ENCODE measurements at regions not wholly inside any gene's neighbourhood (a gene's known extent, or its start where the extent isn't known, plus 50 kb on each side); places are given as distances from the start of the nearest gene placed in this dataset.
A peak's percentile ranks its signal among the peaks of the same experiment; 100 is the strongest.

- no peak for DNase-seq (ENCODE audit: low read depth, low spot score)
Observed at GRCh38 chr7:21358648-21359047, 69.2 kb upstream of the SP4 start.

DNA sequence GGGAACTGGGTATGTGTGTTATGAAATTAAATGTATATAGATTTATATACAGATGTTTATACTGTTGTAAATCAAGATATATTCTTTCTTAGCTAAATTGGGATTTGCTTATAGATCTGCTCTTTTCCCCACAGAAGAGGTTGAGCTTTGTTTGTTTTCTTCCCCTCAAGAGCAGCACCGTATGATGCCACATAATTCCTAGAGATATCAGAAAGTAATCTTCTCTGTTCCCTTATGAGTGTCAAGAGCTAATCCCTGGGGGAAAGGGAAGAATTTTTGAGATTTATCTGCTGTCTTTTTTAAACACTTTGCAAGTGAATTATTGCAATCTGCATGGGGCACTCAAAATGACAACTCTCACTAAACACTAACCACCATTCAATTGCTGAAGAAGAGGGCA, 68.7 kb upstream of the SP4 start:
- no peak for DNase-seq (ENCODE audit: low read depth, low spot score)

DNA sequence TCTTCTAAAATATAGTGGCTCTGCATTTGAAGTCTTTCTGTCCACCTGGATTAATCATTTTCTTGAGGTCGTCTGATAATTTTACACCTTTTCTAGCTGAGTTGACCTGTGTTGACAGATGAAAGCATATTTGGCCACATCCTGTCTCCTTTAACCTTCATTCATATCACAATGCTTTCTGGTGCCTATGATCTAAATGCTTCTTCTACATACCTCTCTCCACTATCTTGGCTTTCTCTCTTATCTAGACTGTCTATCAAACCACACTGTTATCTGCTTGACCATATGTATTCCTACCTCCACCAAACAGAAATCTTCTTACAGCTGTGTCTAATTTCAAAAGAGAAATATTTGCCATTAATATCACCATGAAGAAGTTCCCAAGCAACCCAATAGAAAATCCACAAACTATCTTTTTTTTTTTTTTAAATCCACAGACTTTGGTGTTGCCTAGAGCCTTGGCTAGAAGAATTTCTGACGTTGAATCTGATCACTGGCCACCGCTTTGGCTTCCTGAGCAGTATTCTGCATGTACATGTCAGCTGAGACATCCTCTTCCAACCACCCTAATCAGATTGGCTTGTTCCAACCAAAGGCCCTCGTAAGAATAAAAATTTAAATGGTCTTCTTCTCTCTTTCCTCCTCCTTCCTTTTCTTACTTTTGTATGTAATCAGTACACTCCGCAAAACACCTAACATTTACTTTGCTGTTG, 66.3 kb upstream of the SP4 start:
- no peak for DNase-seq (ENCODE audit: low read depth, low spot score)

- no peak for DNase-seq (ENCODE audit: low read depth, low spot score)
Observed at GRCh38 chr7:21364801-21365271, 63.0 kb upstream of the SP4 start.

DNA sequence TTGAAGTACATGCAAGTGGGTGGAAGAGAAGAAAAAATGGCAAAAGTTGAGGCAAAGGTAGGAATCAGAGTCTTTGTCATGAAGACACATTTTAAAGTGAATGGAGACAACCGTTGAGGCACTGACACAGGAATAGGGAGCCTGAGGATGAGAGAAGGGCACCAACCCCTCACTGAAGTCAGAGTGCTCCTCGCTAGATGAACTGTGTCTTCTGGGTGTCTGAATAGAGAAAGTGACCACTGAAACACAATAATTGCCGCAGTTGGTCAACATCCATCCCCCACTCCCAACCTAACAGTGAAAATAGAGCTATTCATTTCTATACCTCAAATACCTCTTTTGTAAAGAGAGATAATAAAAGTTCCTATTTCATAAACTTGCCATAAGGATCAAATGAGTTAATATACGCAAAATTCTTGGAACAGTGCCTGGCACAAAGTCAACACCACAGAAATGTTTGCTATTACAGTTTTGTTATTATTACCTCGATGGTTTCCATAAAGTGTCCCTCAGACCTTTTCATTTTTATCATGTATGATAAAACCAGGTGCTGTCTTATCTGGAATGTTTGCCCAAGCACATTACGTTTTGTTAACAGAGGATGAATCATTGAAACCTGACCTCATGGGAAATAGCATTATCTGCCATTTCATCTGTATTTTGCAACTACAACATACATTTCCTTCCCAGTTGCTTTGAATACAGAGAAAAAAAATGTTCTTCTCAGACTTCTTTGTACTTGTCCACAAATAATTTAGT, 61.8 kb upstream of the SP4 start:
- no peak for DNase-seq (ENCODE audit: low read depth, low spot score)

GRCh38 chr7:21367081-21367480, 60.8 kb upstream of the SP4 start:
- no peak for DNase-seq (ENCODE audit: low read depth, low spot score)

GRCh38 chr7:21367537-21367936, 60.3 kb upstream of the SP4 start:
- DNase-seq (ENCODE audit: low read depth, low spot score) = no peak

DNA sequence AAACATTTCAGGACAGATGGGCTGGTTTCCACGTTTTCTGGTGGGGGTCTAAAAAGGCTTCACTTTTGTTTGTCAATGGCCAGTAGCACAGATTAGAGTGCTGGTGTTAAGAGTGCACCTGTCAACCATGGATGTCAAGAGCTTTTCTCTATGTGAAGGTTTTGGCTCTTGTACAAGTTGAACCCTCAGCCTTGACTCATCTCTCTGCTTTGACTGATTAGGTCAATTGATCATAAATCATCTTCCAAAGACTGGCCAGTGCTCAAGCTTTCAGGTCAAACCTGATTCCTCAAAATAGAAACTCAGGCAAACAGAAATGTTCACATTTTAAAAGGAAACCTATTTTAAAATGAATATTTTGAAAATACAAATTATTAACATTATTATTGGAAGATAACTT, 59.6 kb upstream of the SP4 start:
- no peak for DNase-seq (ENCODE audit: low read depth, low spot score)

- DNase-seq (ENCODE audit: low read depth, low spot score) = peak; percentile 10
Observed at GRCh38 chr7:21370283-21370982, 57.5 kb upstream of the SP4 start.

- DNase-seq (ENCODE audit: low read depth, low spot score) = peak; percentile 12
Observed at GRCh38 chr7:21371360-21371759, 56.5 kb upstream of the SP4 start.

DNA sequence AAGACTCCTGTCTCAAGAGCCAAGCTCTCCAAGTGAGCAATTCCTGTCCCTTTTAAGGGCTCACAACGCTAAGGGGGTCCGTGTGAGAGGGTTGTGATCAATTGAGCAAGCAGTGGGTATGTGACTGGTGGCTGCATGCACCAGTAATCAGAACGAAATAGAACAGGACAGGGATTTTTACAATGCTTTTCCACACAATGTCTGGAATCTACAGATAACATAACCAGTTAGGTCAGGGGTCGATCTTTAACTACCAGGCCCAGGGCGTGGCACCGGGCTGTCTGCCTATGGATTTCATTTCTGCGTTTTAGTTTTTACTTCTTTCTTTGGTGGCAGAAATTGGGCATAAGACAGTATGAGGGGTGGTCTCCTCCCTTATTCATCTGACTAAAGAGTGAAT, 54.9 kb upstream of the SP4 start:
- no peak for DNase-seq (ENCODE audit: low read depth, low spot score)

DNA sequence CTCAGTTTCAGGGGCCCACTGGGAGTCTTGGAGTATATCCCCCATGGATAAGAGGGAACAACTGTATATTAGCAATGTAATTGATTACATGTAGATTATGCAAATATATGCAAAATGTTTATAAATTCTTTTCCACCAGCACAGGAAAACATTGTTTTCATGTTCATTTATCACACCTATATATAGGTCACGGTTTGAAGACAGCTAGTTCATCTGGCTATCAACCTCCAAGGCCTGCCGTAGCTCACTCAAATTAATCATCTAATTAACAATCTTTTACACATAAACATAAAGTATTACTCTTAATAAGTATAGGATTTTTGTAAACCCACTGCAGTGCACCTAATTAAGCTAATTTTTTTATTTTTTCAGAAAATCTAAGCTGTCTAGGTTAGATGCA, 53.7 kb upstream of the SP4 start:
- no peak for DNase-seq (ENCODE audit: low read depth, low spot score)

- DNase-seq (ENCODE audit: low read depth, low spot score) = no peak
Observed at GRCh38 chr7:21377545-21377944, 50.3 kb upstream of the SP4 start.
